ENCODE measurements at regions not wholly inside any gene's neighbourhood (a gene's known extent, or its start where the extent isn't known, plus 50 kb on each side); places are given as distances from the start of the nearest gene placed in this dataset.

GRCh38 chrX:113975441-113975840 lies 608.4 kb upstream of the HTR2C start:
- no peaks in the 10 kb centered on the region for H3K9me3 ChIP-seq
- H3K27me3 ChIP-seq, result no peaks in the 10 kb centered on the region
- H3K27ac ChIP-seq, result no peak overlapping the region
- intact Hi-C loops (cut with DNase I; ENCODE audit: low total_unique reads) (no loop called here), in situ Hi-C loops (cut with MboI; ENCODE audit: low pct_ligation_motif_present in 1 of 4, low pct_unique_long_range_greater_than_20kb in 1 of 4, low sequenced_read_pairs in 3 of 4) (no loop called here)
- TF ChIP-seq POLR2AphosphoS5 (IDR thresholded peaks at IDR 0.05) (no peak), CTCF (IDR thresholded peaks at IDR 0.05) (no peak), POLR2A (IDR thresholded peaks at IDR 0.05) (no peak), EP300 (IDR thresholded peaks at IDR 0.05; ENCODE audit: low read depth) (no peak)
- WGBS, 2 donors (ENCODE audit: low coverage in 1 of 2), result 67 to 100% methylated on average over 1 to 2 of the region's 2 CpGs
- H3K4me1 ChIP-seq, result no peaks in the 10 kb centered on the region
- H3K36me3 ChIP-seq, result no peaks in the 10 kb centered on the region
- H3K4me3 ChIP-seq, result no peak overlapping the region
- DNase-seq, result no peak

- no peaks in the 10 kb centered on the region for H3K9me3 ChIP-seq
- no peak overlapping the region for H3K27ac ChIP-seq
- no peak for TF ChIP-seq EP300 (IDR thresholded peaks at IDR 0.05; ENCODE audit: low read depth)
- TF ChIP-seq POLR2AphosphoS5 (IDR thresholded peaks at IDR 0.05), result no peak
- no peak for TF ChIP-seq CTCF (IDR thresholded peaks at IDR 0.05)
- TF ChIP-seq POLR2A (IDR thresholded peaks at IDR 0.05), result no peak
- H3K36me3 ChIP-seq, result no peaks in the 10 kb centered on the region
- in situ Hi-C loops (cut with MboI; ENCODE audit: low pct_ligation_motif_present in 1 of 4, low pct_unique_long_range_greater_than_20kb in 1 of 4, low sequenced_read_pairs in 3 of 4) (no loop called here), intact Hi-C loops (cut with DNase I; ENCODE audit: low total_unique reads) (no loop called here)
- no peak for DNase-seq
- H3K4me3 ChIP-seq, result no peak overlapping the region
- H3K27me3 ChIP-seq, result no peaks in the 10 kb centered on the region
- no peaks in the 10 kb centered on the region for H3K4me1 ChIP-seq
These were observed 609.0 kb upstream of the HTR2C start for GRCh38 chrX:113974881-113975280.

DNA sequence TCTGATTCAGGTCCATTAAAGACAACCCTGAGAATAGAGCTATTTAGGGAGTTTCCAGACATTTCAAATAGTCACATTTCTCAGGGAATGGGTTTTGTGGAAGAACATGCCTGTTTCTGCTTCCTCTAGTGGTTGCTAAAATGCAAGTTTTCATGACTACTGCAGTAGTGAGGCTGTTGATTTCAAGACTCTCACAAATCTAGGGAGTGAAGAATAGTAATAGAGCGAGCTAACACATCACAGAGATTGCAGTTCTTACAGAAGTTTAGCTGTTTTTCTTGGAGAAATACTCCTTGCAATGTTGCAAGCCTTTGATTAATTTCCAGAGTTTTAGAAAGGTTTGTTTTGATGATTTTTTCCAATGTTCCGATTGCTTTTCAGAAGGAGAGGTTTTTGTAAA lies 610.2 kb upstream of the HTR2C start:
- no peak for DNase-seq
- H3K9me3 ChIP-seq, result no peaks in the 10 kb centered on the region
- 59 to 86% methylated on average over 2 of the region's 2 CpGs for WGBS, 2 donors (ENCODE audit: low coverage in 1 of 2)
- no peaks in the 10 kb centered on the region for H3K27me3 ChIP-seq
- H3K27ac ChIP-seq, result no peak overlapping the region
- no peaks in the 10 kb centered on the region for H3K36me3 ChIP-seq
- no peaks in the 10 kb centered on the region for H3K4me1 ChIP-seq
- no peak overlapping the region for H3K4me3 ChIP-seq
- in situ Hi-C loops (cut with MboI; ENCODE audit: low pct_ligation_motif_present in 1 of 4, low pct_unique_long_range_greater_than_20kb in 1 of 4, low sequenced_read_pairs in 3 of 4) (no loop called here), intact Hi-C loops (cut with DNase I; ENCODE audit: low total_unique reads) (no loop called here)
- TF ChIP-seq POLR2A (IDR thresholded peaks at IDR 0.05) (no peak), EP300 (IDR thresholded peaks at IDR 0.05; ENCODE audit: low read depth) (no peak), POLR2AphosphoS5 (IDR thresholded peaks at IDR 0.05) (no peak), CTCF (IDR thresholded peaks at IDR 0.05) (no peak)

DNA sequence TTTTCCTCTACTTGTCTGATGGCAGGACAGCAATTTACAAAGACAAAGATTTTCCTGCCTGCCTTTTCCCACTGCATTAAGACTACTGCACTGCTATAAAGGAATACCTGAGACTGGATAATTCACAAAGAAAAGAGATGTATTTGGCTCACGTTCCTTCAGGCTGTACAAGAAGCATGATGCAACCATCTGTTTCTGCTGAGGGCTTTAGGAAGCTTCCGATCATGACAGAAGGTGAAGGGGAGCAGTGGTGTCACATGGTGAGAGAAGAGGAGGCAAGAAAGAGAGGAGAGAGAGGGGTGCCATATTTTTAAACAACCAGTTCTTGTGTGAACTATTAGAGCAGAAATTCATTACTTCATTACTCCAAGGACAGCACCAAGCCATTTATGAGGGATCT lies 617.1 kb upstream of the HTR2C start:
- no peaks in the 10 kb centered on the region for H3K9me3 ChIP-seq
- 64% methylated on average over 2 of the region's 2 CpGs; no CpG with 5 or more reads in 1 of the 2 donors for WGBS, 2 donors (ENCODE audit: low coverage in 1 of 2)
- TF ChIP-seq EP300 (IDR thresholded peaks at IDR 0.05; ENCODE audit: low read depth) (no peak), POLR2AphosphoS5 (IDR thresholded peaks at IDR 0.05) (no peak), POLR2A (IDR thresholded peaks at IDR 0.05) (no peak), CTCF (IDR thresholded peaks at IDR 0.05) (no peak)
- intact Hi-C loops (cut with DNase I; ENCODE audit: low total_unique reads), result no loop called here
- no peak overlapping the region for H3K27ac ChIP-seq
- in situ Hi-C loops (cut with MboI; ENCODE audit: low pct_ligation_motif_present in 1 of 4, low pct_unique_long_range_greater_than_20kb in 1 of 4, low sequenced_read_pairs in 3 of 4), result no loop called here
- peaks cover 0 to 2% (median 0%) of the 10 kb centered on the region in 4 donors for H3K36me3 ChIP-seq
- no peak overlapping the region for H3K4me3 ChIP-seq
- DNase-seq, result no peak
- no peaks in the 10 kb centered on the region for H3K27me3 ChIP-seq
- H3K4me1 ChIP-seq, result no peaks in the 10 kb centered on the region
